ENCODE measurements at regions not wholly inside any gene's neighbourhood (a gene's known extent, or its start where the extent isn't known, plus 50 kb on each side); places are given as distances from the start of the nearest gene placed in this dataset.

DNA sequence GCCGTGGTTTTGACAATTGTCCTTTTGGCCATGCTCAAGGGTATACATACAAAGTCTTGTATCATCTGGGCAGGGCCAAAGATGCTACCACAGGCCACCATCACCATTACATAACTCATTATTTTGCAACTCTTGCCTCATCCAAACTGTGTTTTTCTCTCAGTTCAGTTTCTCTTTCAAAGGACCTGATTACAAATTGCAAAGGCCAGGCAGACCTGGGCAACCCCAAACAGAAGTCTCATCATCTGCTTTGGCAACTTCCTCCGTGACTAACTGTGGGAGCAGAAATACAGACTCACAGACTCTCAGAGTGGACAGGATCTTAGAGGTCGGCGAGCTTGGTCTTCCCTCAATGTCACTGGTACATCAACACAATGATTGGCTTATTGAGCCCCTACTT lies 117.8 kb upstream of the NEDD9 start:
- DNase-seq, result no peak

GRCh38 chr6:11349880-11350279 lies 117.4 kb upstream of the NEDD9 start:
- no peak for DNase-seq

- no peak for DNase-seq
Observed at GRCh38 chr6:11346516-11346915, 114.0 kb upstream of the NEDD9 start.

DNA sequence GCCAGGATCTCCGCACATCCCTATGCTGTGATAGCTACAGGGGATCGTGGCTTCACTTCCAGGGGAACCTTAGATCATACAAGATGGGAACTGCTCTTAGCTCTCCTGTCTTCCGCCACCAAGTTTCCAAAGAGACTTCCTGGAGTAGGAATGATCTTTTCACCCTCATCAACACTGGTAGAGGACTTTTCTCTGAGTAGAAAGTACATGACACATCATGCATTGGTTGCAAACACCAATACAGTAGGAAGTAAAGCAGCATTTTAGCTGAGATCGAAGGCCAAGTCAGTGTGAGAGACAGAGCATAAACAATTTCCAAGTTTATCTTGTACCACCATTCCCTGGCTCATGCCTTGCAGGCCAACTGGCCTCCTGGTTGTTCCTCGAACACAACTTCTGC lies 113.1 kb upstream of the NEDD9 start:
- DNase-seq, result no peak

GRCh38 chr6:11343963-11344723 lies 111.7 kb upstream of the NEDD9 start:
- no peak for DNase-seq

- no peak for DNase-seq
Observed at GRCh38 chr6:11341867-11342266, 109.4 kb upstream of the NEDD9 start.

- DNase-seq, result no peak
Observed at GRCh38 chr6:11341303-11341702, 108.8 kb upstream of the NEDD9 start.

DNA sequence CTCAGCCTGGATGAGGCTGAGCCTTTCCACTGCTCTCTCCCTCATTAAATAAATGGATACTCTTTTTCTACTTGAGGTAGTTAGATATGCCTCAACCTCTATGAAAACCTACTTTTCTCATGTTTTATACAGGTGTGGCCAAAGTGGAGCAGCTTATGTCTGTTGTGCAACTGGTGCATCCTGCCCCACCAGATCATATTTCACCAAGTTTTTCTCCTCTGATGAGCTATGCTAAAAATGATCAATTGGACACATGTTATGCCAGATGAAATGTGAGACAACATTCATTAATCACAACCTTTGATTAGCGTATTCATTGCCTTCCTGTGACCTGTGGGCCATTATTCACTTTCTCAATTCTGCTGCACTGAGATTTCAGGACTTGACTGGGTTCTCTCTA lies 106.9 kb upstream of the NEDD9 start:
- no peak for DNase-seq

DNA sequence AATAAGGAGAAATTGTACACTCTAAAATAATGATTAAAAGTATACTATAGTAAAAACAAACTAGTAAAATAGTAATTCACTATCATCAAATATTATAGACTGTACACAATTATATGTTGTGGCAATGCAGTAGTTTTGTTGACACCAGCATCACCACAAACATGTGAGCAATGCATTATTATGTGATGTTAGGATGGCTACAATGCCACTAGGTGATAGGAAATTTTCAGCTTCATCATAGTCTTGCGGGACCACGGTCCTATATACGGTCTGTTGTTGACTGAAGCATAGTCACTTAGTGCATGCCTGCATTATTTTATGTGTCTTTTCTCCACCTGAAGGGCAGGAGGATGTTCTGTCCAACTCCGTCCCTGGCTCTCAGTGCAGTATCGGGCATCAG lies 104.8 kb upstream of the NEDD9 start:
- no peak for DNase-seq

DNA sequence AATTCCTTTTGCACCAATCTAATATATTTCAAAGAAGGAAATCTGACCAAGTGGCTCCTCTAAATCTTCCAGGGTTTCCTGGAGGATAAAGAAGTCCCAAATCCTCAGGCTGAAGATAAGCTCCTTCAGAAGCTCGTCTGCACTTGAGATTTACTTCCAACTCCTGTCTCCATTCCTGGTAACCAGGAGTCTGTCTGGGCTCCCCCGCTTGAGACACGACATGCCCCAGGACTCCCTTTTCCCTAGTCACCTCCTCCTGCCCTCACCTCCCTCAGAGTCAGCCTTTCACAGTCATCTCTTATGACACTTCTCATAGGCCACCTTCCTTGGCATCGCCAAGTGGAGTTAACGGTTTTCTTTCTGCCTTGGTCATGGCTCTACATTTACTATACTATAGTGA lies 103.4 kb upstream of the NEDD9 start:
- no peak for DNase-seq

DNA sequence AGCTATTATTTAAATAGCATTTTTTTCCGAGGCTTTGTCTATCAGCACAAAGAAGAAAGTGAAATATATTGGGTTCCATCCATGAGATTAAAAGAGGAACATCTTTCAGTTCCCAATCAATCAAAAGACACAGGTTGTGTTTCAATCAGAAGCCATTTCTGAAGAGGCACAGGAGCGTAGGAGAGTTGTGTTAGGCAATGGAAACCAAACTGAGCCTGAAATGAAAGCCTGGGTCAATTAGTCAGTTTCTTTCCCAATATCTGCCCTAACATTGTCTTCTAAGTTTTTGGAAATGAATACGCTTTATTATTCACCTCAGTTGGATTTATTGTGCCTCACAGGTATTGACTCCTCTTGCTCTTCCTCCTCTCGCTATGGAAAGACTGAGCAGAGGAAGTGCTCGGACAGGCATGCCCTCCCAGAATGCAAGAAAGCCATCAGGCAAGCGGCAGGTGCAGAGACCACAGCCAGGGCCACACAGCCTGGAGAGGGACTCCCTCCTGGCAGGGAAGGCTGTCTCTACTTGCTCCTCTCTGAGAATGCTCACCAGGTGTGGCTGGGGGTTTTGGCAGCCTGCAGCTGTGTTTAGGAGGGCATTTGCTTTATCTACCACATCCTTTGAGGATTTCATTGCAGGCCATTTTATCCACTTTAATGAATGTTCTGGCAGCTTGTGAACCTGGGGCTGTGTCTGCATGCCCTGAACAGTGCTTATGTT lies 100.8 kb upstream of the NEDD9 start:
- no peak for DNase-seq

GRCh38 chr6:11332463-11332862 lies 100.0 kb upstream of the NEDD9 start:
- no peak for DNase-seq

GRCh38 chr6:11331111-11331510 lies 98.6 kb upstream of the NEDD9 start:
- no peak for DNase-seq

GRCh38 chr6:11330413-11330760 lies 97.9 kb upstream of the NEDD9 start:
- no peak for DNase-seq

DNA sequence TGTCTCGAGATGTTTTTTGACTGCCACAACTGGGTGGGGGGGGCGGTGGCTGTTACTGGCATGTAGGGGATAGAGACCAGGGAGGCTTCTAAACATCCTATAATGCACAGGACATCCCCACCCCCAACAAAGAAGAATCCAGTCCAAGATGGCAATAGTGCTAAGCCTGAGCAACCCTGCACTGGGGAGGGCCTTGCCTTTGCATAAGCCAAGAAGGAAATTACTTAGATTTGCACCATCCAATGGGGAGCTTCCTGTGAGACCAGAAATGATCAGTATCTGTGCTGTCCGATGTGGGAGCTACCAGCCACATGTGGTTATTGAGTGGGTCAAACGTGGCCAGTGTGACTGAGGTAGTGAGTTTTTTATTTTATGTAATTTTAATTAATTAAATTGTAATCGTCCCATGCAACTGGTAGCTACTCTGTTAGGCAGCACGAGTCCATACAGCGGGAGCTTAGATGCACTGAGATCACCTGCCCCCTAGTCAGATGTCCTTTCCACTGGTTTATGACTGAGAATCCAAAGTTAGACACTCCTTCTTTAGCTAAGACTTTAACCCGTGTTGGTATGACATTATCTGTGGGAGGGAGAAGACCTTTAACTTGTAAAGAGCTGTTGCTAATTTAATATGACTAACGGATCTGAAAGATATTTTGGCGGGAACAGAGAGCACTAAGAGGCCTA lies 97.4 kb upstream of the NEDD9 start:
- DNase-seq, result no peak

- DNase-seq, result no peak
Observed at GRCh38 chr6:11328613-11329247, 96.3 kb upstream of the NEDD9 start.

DNA sequence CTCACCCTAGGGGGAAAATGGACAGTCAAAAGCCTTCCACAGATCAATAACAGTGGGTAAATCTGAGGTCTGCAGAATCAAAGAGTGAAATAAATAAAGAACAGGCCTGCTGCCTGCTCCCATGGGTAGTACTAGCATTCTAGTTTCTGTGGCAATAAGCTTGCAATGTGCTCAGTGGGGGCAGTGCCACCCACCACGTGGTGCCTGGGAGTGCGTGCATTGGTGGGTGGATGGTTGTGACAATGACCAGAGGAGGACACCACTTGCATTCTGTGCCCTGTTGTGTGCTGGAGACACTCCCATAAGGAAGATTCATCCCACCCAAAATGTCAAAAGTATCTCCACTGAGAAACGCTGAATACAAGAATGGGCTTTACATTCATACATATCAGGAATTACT lies 95.5 kb upstream of the NEDD9 start:
- DNase-seq, result no peak

- no peak for DNase-seq
Observed at GRCh38 chr6:11326116-11326515, 93.6 kb upstream of the NEDD9 start.

DNA sequence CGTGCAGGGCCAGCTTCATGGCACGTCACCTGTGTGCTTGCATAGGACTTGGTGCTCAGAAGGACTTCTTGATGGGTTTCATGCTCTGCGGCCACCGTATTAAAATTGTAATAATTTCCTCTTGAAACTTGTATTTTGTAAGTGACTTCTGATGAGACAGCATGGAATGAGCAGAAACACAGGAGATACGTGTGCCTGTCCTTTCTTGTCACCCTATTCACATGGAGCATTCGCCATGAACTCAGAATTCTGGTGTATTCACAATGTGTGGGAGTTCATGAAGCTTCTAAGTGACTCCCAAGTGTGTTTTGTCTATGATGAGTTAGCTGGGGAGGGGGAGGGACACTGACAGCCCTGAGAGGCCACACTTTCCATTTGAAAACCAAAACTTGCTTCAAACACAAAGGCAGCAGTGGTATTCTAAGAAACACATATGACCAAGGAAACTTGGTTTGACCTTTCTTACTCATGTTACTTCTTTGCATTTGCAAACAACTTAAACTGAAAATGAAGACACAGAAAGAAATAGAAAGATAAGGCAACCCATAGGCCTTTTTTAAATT lies 92.1 kb upstream of the NEDD9 start:
- peak; percentile 62 for DNase-seq

- DNase-seq, result no peak
Observed at GRCh38 chr6:11323666-11324452, 91.4 kb upstream of the NEDD9 start.

- DNase-seq, result no peak
Observed at GRCh38 chr6:11322252-11322885, 89.9 kb upstream of the NEDD9 start.
